ENCODE measurements at regions not wholly inside any gene's neighbourhood (a gene's known extent, or its start where the extent isn't known, plus 50 kb on each side); places are given as distances from the start of the nearest gene placed in this dataset.

DNA sequence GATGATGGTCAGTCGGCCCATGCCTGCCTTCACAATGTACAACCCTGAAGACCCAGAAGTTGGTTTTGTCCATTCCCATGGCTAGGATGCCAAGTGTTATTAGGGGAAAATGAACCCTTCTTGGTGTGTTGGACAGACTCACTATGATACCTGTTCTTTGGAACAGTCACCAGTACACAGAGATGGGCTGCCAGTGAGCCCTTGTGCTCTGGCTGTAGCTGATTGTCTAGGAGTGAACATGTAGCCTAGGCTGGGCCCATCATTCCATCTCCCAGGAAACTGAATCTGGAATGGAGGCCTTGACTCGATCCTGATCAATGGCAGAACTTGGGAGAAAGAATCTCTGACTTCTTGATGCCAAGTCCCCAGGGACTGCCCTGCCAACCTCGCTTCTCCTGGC, 188.9 kb downstream of the EVX1 start (continued):
- TF ChIP-seq, protein P1, sequence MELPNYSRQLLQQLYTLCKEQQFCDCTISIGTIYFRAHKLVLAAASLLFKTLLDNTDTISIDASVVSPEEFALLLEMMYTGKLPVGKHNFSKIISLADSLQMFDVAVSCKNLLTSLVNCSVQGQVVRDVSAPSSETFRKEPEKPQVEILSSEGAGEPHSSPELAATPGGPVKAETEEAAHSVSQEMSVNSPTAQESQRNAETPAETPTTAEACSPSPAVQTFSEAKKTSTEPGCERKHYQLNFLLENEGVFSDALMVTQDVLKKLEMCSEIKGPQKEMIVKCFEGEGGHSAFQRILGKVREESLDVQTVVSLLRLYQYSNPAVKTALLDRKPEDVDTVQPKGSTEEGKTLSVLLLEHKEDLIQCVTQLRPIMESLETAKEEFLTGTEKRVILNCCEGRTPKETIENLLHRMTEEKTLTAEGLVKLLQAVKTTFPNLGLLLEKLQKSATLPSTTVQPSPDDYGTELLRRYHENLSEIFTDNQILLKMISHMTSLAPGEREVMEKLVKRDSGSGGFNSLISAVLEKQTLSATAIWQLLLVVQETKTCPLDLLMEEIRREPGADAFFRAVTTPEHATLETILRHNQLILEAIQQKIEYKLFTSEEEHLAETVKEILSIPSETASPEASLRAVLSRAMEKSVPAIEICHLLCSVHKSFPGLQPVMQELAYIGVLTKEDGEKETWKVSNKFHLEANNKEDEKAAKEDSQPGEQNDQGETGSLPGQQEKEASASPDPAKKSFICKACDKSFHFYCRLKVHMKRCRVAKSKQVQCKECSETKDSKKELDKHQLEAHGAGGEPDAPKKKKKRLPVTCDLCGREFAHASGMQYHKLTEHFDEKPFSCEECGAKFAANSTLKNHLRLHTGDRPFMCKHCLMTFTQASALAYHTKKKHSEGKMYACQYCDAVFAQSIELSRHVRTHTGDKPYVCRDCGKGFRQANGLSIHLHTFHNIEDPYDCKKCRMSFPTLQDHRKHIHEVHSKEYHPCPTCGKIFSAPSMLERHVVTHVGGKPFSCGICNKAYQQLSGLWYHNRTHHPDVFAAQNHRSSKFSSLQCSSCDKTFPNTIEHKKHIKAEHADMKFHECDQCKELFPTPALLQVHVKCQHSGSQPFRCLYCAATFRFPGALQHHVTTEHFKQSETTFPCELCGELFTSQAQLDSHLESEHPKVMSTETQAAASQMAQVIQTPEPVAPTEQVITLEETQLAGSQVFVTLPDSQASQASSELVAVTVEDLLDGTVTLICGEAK (IDR thresholded peaks at IDR 0.05), result no peak
- TF ChIP-seq, protein P1 (CRISPR knock-in tag; IDR thresholded peaks at IDR 0.05), result no peak
- TF ChIP-seq RCOR2 (CRISPR knock-in tag; IDR thresholded peaks at IDR 0.05), result no peak
- no peak for TF ChIP-seq ZNF75D (CRISPR knock-in tag; IDR thresholded peaks at IDR 0.05; ENCODE audit: borderline replicate concordance)
- TF ChIP-seq NFIB (CRISPR knock-in tag; IDR thresholded peaks at IDR 0.05; ENCODE audit: borderline replicate concordance), result no peak
- TF ChIP-seq ZFP1 (CRISPR knock-in tag; IDR thresholded peaks at IDR 0.05), result no peak
